ENCODE measurements at regions not wholly inside any gene's neighbourhood (a gene's known extent, or its start where the extent isn't known, plus 50 kb on each side); places are given as distances from the start of the nearest gene placed in this dataset.

- TF ChIP-seq CHD7 (IDR thresholded peaks at IDR 0.05; ENCODE audit: insufficient replicate concordance, low read length), result no peak
- no peak for TF ChIP-seq EP300 (IDR thresholded peaks at IDR 0.05; ENCODE audit: borderline replicate concordance in 1 of 2, low read depth in 2 of 2, low read length in 2 of 2)
- no peak for TF ChIP-seq NANOG (IDR thresholded peaks at IDR 0.05; ENCODE audit: insufficient read depth, low read depth, low read length, poor library complexity, severe bottlenecking)
- no peak for TF ChIP-seq BCL11A (IDR thresholded peaks at IDR 0.05; ENCODE audit: low read depth in 2 of 2, low read length in 2 of 2)
These were observed 591.3 kb upstream of the HS3ST5 start (continued) for GRCh38 chr6:114934079-114934478.
